ENCODE measurements at regions not wholly inside any gene's neighbourhood (a gene's known extent, or its start where the extent isn't known, plus 50 kb on each side); places are given as distances from the start of the nearest gene placed in this dataset.

GRCh38 chr2:128765811-128766210 lies 447.1 kb upstream of the HS6ST1 start:
- 65% methylated on average over 6 of the region's 6 CpGs for WGBS
- Histone ChIP-seq H3K27me3 (ENCODE audit: control insufficient read depth in 4 of 4, insufficient read depth in 4 of 4, low read length in 3 of 4) (no peaks in the 10 kb centered on the region), H3K36me3 (ENCODE audit: control insufficient read depth in 4 of 4, insufficient read depth in 3 of 4, low read depth in 1 of 4, low read length in 3 of 4) (no peaks in the 10 kb centered on the region), H3K4me1 (ENCODE audit: control insufficient read depth in 4 of 4, insufficient read depth in 4 of 4, low read length in 3 of 4) (no peaks in the 10 kb centered on the region), H3K9ac (ENCODE audit: low read depth in 1 of 2, low read length in 2 of 2) (no peak overlapping the region), H3K27ac (ENCODE audit: low read depth in 1 of 2, low read length in 2 of 2) (no peak overlapping the region), H3K4me3 (ENCODE audit: low read depth in 1 of 3, low read length in 3 of 3) (no peak overlapping the region), H3K9me3 (ENCODE audit: control insufficient read depth in 4 of 4, low read length in 3 of 4) (peaks cover 0 to 4% (median 0%) of the 10 kb centered on the region in 4 donors)
- TF ChIP-seq FOXA1 (IDR thresholded peaks at IDR 0.05) = no peak
- TF ChIP-seq JUND (IDR thresholded peaks at IDR 0.05) = no peak
- no peak for TF ChIP-seq HNF4G (IDR thresholded peaks at IDR 0.05)
- no peak for TF ChIP-seq RAD21 (IDR thresholded peaks at IDR 0.05)
- TF ChIP-seq CTCF (IDR thresholded peaks at IDR 0.05; ENCODE audit: low read depth, low read length, missing input control) = no peak
- TF ChIP-seq EGR1 (IDR thresholded peaks at IDR 0.05; ENCODE audit: low read depth in 2 of 2) = no peak
- TF ChIP-seq TAF1 (conservative IDR thresholded peaks at IDR 0.05) = no peak
- TF ChIP-seq MAX (IDR thresholded peaks at IDR 0.05) = no peak
- TF ChIP-seq ZBTB33 (IDR thresholded peaks at IDR 0.05) = no peak
- TF ChIP-seq YY1 (IDR thresholded peaks at IDR 0.05) = no peak
- TF ChIP-seq RXRA (IDR thresholded peaks at IDR 0.05) = no peak
- TF ChIP-seq SP1 (IDR thresholded peaks at IDR 0.05) = no peak
- TF ChIP-seq REST (IDR thresholded peaks at IDR 0.05) = no peak
- no peak for TF ChIP-seq FOXA2 (IDR thresholded peaks at IDR 0.05)
- no peak for TF ChIP-seq GABPA (IDR thresholded peaks at IDR 0.05 in 1 of 2, conservative IDR thresholded peaks at IDR 0.05 in 1 of 2)
- no peak for TF ChIP-seq ATF3 (IDR thresholded peaks at IDR 0.05)
- no peak for TF ChIP-seq HNF4A (conservative IDR thresholded peaks at IDR 0.05)
- DNase-seq (ENCODE audit: low spot score) = no peak

- peak; percentile 9 for DNase-seq (ENCODE audit: low spot score)
- Histone ChIP-seq H3K9ac (ENCODE audit: low read depth in 1 of 2, low read length in 2 of 2) (no peak overlapping the region), H3K36me3 (ENCODE audit: control insufficient read depth in 4 of 4, insufficient read depth in 3 of 4, low read depth in 1 of 4, low read length in 3 of 4) (no peaks in the 10 kb centered on the region), H3K27me3 (ENCODE audit: control insufficient read depth in 4 of 4, insufficient read depth in 4 of 4, low read length in 3 of 4) (no peaks in the 10 kb centered on the region), H3K9me3 (ENCODE audit: control insufficient read depth in 4 of 4, low read length in 3 of 4) (peaks cover 0 to 4% (median 0%) of the 10 kb centered on the region in 4 donors), H3K4me1 (ENCODE audit: control insufficient read depth in 4 of 4, insufficient read depth in 4 of 4, low read length in 3 of 4) (no peaks in the 10 kb centered on the region), H3K4me3 (ENCODE audit: low read depth in 1 of 3, low read length in 3 of 3) (no peak overlapping the region), H3K27ac (ENCODE audit: low read depth in 1 of 2, low read length in 2 of 2) (no peak overlapping the region)
- WGBS = 44% methylated on average over 1 of the region's 1 CpG
- TF ChIP-seq REST (IDR thresholded peaks at IDR 0.05) = no peak
- no peak for TF ChIP-seq TAF1 (conservative IDR thresholded peaks at IDR 0.05)
- no peak for TF ChIP-seq MAX (IDR thresholded peaks at IDR 0.05)
- no peak for TF ChIP-seq RAD21 (IDR thresholded peaks at IDR 0.05)
- no peak for TF ChIP-seq EGR1 (IDR thresholded peaks at IDR 0.05; ENCODE audit: low read depth in 2 of 2)
- no peak for TF ChIP-seq ATF3 (IDR thresholded peaks at IDR 0.05)
- TF ChIP-seq JUND (IDR thresholded peaks at IDR 0.05) = no peak
- TF ChIP-seq ZBTB33 (IDR thresholded peaks at IDR 0.05) = no peak
- no peak for TF ChIP-seq FOXA1 (IDR thresholded peaks at IDR 0.05)
- no peak for TF ChIP-seq FOXA2 (IDR thresholded peaks at IDR 0.05)
- TF ChIP-seq NR2F2 (IDR thresholded peaks at IDR 0.05) = no peak
Measured at GRCh38 chr2:128768041-128768440, 449.4 kb upstream of the HS6ST1 start.

Measured in liver (tissue), 8 donors.